Chondrocyte (in vitro differentiated cells): ENCODE measurements at regions not wholly inside any gene's neighbourhood (a gene's known extent, or its start where the extent isn't known, plus 50 kb on each side); places are given as distances from the start of the nearest gene placed in this dataset.

ENCODE experiments used
- DNase-seq: peaks from one replicate; pipeline ENCODE4 v3.0.0; 2021; ENCODE audit warnings: mixed read lengths, low spot score
- H3K27ac Mint-ChIP-seq: one replicate; pipeline ENCODE4 v1.8.0; 2021; ENCODE audit warnings: mild to moderate bottlenecking, moderate library complexity, mixed read lengths; ENCODE audit not compliant: unreplicated experiment
- H3K27me3 Mint-ChIP-seq: 2 replicates; pipeline ENCODE4 v1.8.0; 2021; ENCODE audit warnings: low read depth, mixed read lengths
- H3K36me3 Mint-ChIP-seq: 2 replicates; pipeline ENCODE4 v1.8.0; 2021; ENCODE audit warnings: low read depth, mixed read lengths
- H3K4me1 Mint-ChIP-seq: 2 replicates; pipeline ENCODE4 v1.8.0; 2021; ENCODE audit warnings: low read depth, mild to moderate bottlenecking, mixed read lengths
- H3K4me3 Mint-ChIP-seq: one replicate; pipeline ENCODE4 v1.8.0; 2021; ENCODE audit warnings: mild to moderate bottlenecking, moderate library complexity, mixed read lengths; ENCODE audit not compliant: unreplicated experiment
- H3K9me3 Mint-ChIP-seq: 2 replicates; pipeline ENCODE4 v1.8.0; 2021; ENCODE audit warnings: low read depth, mixed read lengths
- CTCF ChIP-seq: fragments of 200-600 bp; sonication (generic); IDR thresholded peaks from 2 replicates; pipeline ENCODE4 v1.5.0; 2021; ENCODE audit warnings: antibody characterized with exemption, mild to moderate bottlenecking, moderate library complexity

GRCh38 chr12:61939977-61940376 lies 320.2 kb upstream of the USP15 start:
- peaks cover 13% of the 10 kb centered on the region for H3K9me3 Mint-ChIP-seq
- no peak for TF ChIP-seq CTCF
- no peaks in the 10 kb centered on the region for H3K36me3 Mint-ChIP-seq
- no peak overlapping the region for H3K4me3 Mint-ChIP-seq
- DNase-seq, result no peak
- H3K27me3 Mint-ChIP-seq, result peaks cover 2% of the 10 kb centered on the region
- no peaks in the 10 kb centered on the region for H3K4me1 Mint-ChIP-seq
- no peak overlapping the region for H3K27ac Mint-ChIP-seq

DNA sequence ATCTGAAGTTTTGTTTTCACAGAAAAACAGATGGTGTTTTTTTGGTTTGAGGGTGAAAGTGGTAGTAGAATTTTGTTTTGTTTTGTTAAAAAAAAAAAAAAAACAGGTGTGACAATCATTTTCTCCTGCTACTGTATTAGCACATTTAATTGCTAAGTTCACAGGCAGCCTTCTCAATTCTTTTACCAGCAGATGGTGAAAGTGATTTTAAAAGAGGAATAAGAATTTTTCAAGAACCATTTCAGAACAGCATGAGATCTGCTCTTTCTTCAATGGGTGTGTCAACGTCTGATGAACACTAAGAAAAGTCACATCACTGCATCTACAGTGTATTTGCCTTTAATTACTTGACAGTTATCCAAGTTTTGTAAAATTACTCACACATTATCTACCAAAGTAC lies 303.7 kb upstream of the USP15 start:
- H3K36me3 Mint-ChIP-seq, result no peaks in the 10 kb centered on the region
- H3K4me1 Mint-ChIP-seq, result no peaks in the 10 kb centered on the region
- no peaks in the 10 kb centered on the region for H3K27me3 Mint-ChIP-seq
- H3K4me3 Mint-ChIP-seq, result no peak overlapping the region
- no peak for TF ChIP-seq CTCF
- no peak for DNase-seq
- no peak overlapping the region for H3K27ac Mint-ChIP-seq
- H3K9me3 Mint-ChIP-seq, result peaks cover 4% of the 10 kb centered on the region

- H3K36me3 Mint-ChIP-seq, result no peaks in the 10 kb centered on the region
- no peak for TF ChIP-seq CTCF
- H3K27ac Mint-ChIP-seq, result no peak overlapping the region
- no peaks in the 10 kb centered on the region for H3K27me3 Mint-ChIP-seq
- no peak for DNase-seq
- H3K9me3 Mint-ChIP-seq, result peaks cover 6% of the 10 kb centered on the region
- no peaks in the 10 kb centered on the region for H3K4me1 Mint-ChIP-seq
- no peak overlapping the region for H3K4me3 Mint-ChIP-seq
Observed at GRCh38 chr12:61974461-61974860, 285.7 kb upstream of the USP15 start.

- Mint-ChIP-seq H3K27ac (no peak overlapping the region), H3K4me1 (no peaks in the 10 kb centered on the region), H3K9me3 (peaks cover 1% of the 10 kb centered on the region), H3K36me3 (no peaks in the 10 kb centered on the region), H3K27me3 (no peaks in the 10 kb centered on the region), H3K4me3 (no peak overlapping the region)
- TF ChIP-seq CTCF, result no peak
- DNase-seq, result no peak
Observed at GRCh38 chr12:61985830-61986229, 274.4 kb upstream of the USP15 start.

DNA sequence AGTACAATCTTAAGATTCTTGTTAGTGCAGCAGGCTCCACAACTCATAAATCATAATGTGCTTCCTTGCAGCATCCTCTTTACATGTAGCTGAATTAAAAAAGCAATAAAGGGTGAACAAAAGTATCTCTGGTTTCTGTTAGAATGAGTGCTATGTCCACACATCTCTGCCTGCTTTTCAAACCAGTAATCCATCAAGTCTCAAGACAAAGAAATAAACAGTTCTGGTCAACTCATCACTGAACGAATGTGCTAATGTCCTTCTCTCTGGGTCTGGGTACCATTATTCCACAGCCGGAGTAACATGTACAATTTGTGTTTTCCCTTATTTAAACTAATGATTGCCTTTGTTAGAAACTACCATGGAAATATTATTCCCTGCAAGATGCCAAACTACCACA lies 273.0 kb upstream of the USP15 start:
- Mint-ChIP-seq H3K9me3 (no peaks in the 10 kb centered on the region), H3K36me3 (no peaks in the 10 kb centered on the region), H3K27me3 (no peaks in the 10 kb centered on the region), H3K4me1 (no peaks in the 10 kb centered on the region), H3K27ac (no peak overlapping the region), H3K4me3 (no peak overlapping the region)
- DNase-seq, result no peak
- TF ChIP-seq CTCF, result no peak
